NCI-H2171 treated with DMSO at 0.1 percent for 48 hours (cell line): ENCODE measurements at regions not wholly inside any gene's neighbourhood (a gene's known extent, or its start where the extent isn't known, plus 50 kb on each side); places are given as distances from the start of the nearest gene placed in this dataset.

Experiments
- DNase-seq: peaks from one replicate; lab custom pipeline; 2025; lab: John Stamatoyannopoulos, UW

GRCh38 chr7:116083796-116084195 lies 53.2 kb upstream of the TFEC start:
- no peak for DNase-seq

- DNase-seq = no peak
Observed at GRCh38 chr7:116086547-116087045, 56.0 kb upstream of the TFEC start.

DNA sequence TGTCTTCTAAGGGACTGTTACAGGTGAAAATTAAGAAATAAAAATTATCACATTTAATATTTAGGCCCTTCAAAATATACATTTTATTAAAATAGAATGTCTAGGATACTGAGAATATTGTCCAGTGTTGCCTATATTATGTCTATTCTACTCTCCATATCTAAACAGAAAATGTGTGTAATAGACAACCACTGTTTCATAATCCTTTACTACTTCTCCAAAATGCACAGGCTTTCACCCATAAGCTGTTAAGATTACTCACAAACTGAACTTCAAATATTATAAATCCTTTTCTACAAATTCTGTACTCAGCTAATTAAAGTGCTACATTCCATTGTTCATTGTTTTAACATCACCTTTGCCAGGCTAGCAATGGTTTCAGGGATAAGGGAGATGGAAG lies 56.7 kb upstream of the TFEC start:
- no peak for DNase-seq

GRCh38 chr7:116087984-116088383 lies 57.4 kb upstream of the TFEC start:
- DNase-seq = no peak

- DNase-seq = no peak
Observed at GRCh38 chr7:116089293-116089692, 58.7 kb upstream of the TFEC start.

GRCh38 chr7:116093516-116094301 lies 63.1 kb upstream of the TFEC start:
- no peak for DNase-seq

DNA sequence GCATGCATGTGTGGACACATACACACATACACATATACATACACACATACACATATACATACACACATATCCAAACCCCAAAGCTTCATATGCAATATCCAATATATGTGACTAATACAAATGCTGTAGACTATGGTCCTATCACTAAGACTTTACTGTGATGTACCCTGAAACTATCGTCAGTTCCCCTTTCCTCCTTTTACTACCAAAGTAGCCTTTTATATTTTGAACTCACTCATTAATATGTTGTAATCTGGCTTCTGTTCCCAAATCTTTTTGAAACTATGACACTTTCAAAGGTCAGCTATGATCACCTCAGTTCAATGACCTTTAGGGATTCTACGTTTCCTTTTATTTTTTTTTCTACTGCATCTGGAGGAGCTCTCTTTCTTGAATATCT lies 64.8 kb upstream of the TFEC start:
- no peak for DNase-seq

GRCh38 chr7:116097365-116098009 lies 66.9 kb upstream of the TFEC start:
- no peak for DNase-seq

DNA sequence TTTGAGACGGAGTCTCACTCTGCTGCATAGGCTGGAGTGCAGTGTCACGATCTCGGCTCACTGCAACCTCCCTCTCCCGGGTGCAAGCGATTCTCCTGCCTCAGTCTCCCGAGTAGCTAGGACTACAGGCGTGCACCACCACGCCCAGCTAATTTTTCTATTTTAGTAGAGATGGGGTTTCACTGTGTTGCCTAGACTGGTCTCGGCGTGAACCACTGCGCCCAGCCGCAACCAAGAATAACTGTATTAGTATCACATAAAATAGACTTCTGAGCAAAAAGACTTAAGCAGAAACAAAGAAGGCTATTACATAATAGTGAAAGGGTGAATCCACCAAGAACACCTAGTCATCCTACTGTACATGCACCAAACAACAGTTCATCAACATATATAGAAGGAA lies 67.6 kb upstream of the TFEC start:
- no peak for DNase-seq

GRCh38 chr7:116100626-116101025 lies 70.1 kb upstream of the TFEC start:
- DNase-seq = peak; percentile 69

- no peak for DNase-seq
Observed at GRCh38 chr7:116101704-116102103, 71.1 kb upstream of the TFEC start.

GRCh38 chr7:116111475-116111874 lies 80.9 kb upstream of the TFEC start:
- no peak for DNase-seq

DNA sequence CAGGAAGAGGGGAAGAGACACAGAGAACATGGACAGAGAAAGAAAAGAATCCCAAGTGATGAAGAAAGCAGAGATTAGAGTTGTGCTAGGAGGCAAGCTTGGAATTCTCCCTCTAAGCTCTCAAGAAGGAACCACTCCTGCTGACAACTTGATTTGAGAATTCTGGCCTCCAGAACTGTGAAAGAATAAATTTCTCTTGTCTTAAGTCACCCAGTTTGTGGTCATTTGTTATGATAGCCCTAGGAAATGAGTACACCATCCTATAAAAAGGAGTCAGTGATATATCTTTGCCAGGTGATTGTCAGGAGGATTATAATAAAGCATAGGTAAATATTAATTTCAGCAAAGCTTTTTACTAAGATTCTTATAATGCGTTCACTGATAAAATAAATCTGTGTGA lies 82.7 kb upstream of the TFEC start:
- DNase-seq = no peak

GRCh38 chr7:116120839-116121238 lies 89.5 kb upstream of the TES start:
- DNase-seq = no peak

- DNase-seq = peak; percentile 54
Observed at GRCh38 chr7:116122972-116123595, 87.3 kb upstream of the TES start.

DNA sequence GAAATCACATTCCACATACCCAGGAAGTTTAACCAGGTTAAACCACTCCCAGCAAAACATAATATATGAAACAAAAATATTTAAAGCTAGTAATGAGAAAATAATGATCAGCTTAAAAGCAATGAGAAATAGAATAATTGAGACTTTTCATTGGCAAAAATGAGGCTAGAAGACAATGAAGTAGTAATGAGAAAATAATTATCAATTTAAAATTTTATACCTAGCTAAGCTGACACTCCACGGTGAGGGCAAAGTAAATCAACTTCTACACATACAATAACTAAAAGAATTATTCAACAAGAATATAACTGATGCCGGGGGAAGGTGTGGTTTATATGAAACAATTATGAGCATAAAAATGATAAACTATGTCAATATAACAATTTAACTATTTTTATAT lies 82.2 kb upstream of the TES start:
- no peak for DNase-seq

GRCh38 chr7:116135306-116135705 lies 75.0 kb upstream of the TES start:
- DNase-seq = no peak

GRCh38 chr7:116138202-116138801 lies 72.0 kb upstream of the TES start:
- peak; percentile 51 for DNase-seq

DNA sequence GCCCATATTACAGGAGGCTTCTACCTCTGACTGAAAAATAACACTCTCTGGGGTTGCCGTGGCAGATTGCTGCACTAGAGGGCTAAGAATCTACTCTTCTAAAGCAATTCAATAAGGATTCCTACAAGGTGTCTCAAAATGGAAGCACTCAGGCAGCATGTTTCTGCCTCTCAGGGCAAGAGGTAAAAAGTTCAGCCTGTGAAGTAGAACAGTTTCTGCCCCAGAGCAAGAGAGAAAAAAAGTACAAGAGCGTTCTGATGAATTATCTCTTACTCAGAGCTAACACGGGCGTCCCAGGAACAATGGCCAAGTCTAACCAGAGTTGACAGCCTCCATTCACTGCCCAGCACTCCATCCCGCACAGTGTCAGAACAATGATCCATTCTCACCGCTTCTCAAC lies 71.3 kb upstream of the TES start:
- no peak for DNase-seq

- DNase-seq = no peak
Observed at GRCh38 chr7:116139807-116140206, 70.5 kb upstream of the TES start.

- no peak for DNase-seq
Observed at GRCh38 chr7:116142374-116142773, 68.0 kb upstream of the TES start.

- DNase-seq = no peak
Observed at GRCh38 chr7:116142850-116143249, 67.5 kb upstream of the TES start.
